ENCODE measurements at regions not wholly inside any gene's neighbourhood (a gene's known extent, or its start where the extent isn't known, plus 50 kb on each side); places are given as distances from the start of the nearest gene placed in this dataset.

- Histone ChIP-seq H3K4me3 (ENCODE audit: low read depth in 1 of 3, low read length in 3 of 3) (no peak overlapping the region), H3K4me1 (ENCODE audit: control insufficient read depth in 4 of 4, insufficient read depth in 4 of 4, low read length in 3 of 4) (no peaks in the 10 kb centered on the region), H3K36me3 (ENCODE audit: control insufficient read depth in 4 of 4, insufficient read depth in 3 of 4, low read depth in 1 of 4, low read length in 3 of 4) (no peaks in the 10 kb centered on the region), H3K9ac (ENCODE audit: low read depth in 1 of 2, low read length in 2 of 2) (no peak overlapping the region), H3K9me3 (ENCODE audit: control insufficient read depth in 4 of 4, low read length in 3 of 4) (peaks cover 0 to 6% (median 0%) of the 10 kb centered on the region in 4 donors), H3K27me3 (ENCODE audit: control insufficient read depth in 4 of 4, insufficient read depth in 4 of 4, low read length in 3 of 4) (no peaks in the 10 kb centered on the region), H3K27ac (ENCODE audit: low read depth in 1 of 2, low read length in 2 of 2) (no peak overlapping the region)
- TF ChIP-seq ZBTB33 (IDR thresholded peaks at IDR 0.05) (no peak), ATF3 (IDR thresholded peaks at IDR 0.05) (no peak), JUND (IDR thresholded peaks at IDR 0.05) (no peak)
- no peak for DNase-seq (ENCODE audit: low spot score)
- WGBS: 77% methylated on average over 4 of the region's 4 CpGs
Measured at GRCh38 chr5:164431634-164432304, 926.4 kb downstream of the MAT2B start.

- no peak for DNase-seq (ENCODE audit: low spot score)
- Histone ChIP-seq H3K9me3 (ENCODE audit: control insufficient read depth in 4 of 4, low read length in 3 of 4) (peaks cover 0 to 6% (median 0%) of the 10 kb centered on the region in 4 donors), H3K36me3 (ENCODE audit: control insufficient read depth in 4 of 4, insufficient read depth in 3 of 4, low read depth in 1 of 4, low read length in 3 of 4) (no peaks in the 10 kb centered on the region), H3K4me3 (ENCODE audit: low read depth in 1 of 3, low read length in 3 of 3) (no peak overlapping the region), H3K4me1 (ENCODE audit: control insufficient read depth in 4 of 4, insufficient read depth in 4 of 4, low read length in 3 of 4) (no peaks in the 10 kb centered on the region), H3K9ac (ENCODE audit: low read depth in 1 of 2, low read length in 2 of 2) (no peak overlapping the region), H3K27me3 (ENCODE audit: control insufficient read depth in 4 of 4, insufficient read depth in 4 of 4, low read length in 3 of 4) (no peaks in the 10 kb centered on the region), H3K27ac (ENCODE audit: low read depth in 1 of 2, low read length in 2 of 2) (no peak overlapping the region)
- WGBS: 82% methylated on average over 4 of the region's 4 CpGs
- no peak for TF ChIP-seq MAX (IDR thresholded peaks at IDR 0.05)
- no peak for TF ChIP-seq HNF4G (IDR thresholded peaks at IDR 0.05)
- TF ChIP-seq TAF1 (conservative IDR thresholded peaks at IDR 0.05): no peak
- no peak for TF ChIP-seq FOXA1 (IDR thresholded peaks at IDR 0.05)
- TF ChIP-seq REST (IDR thresholded peaks at IDR 0.05): no peak
- no peak for TF ChIP-seq RXRA (IDR thresholded peaks at IDR 0.05)
- TF ChIP-seq RAD21 (IDR thresholded peaks at IDR 0.05): no peak
- TF ChIP-seq GABPA (IDR thresholded peaks at IDR 0.05 in 1 of 2, conservative IDR thresholded peaks at IDR 0.05 in 1 of 2): no peak
- no peak for TF ChIP-seq HNF4A (conservative IDR thresholded peaks at IDR 0.05)
Measured at GRCh38 chr5:164433106-164433870, 927.9 kb downstream of the MAT2B start.

Measured in liver (tissue), 7 donors.